Testis (tissue), 2 donors: ENCODE measurements at regions not wholly inside any gene's neighbourhood (a gene's known extent, or its start where the extent isn't known, plus 50 kb on each side); places are given as distances from the start of the nearest gene placed in this dataset.

ENCODE experiments used
- POLR2A ChIP-seq: fragments of 450-650 bp; IDR thresholded peaks from one replicate; pipeline ENCODE4 v1.6.1; 2017; ENCODE audit warnings: antibody characterized with exemption, mild to moderate bottlenecking, moderate library complexity
- TF ChIP-seq, protein P1 (sequence below), 3 experiments: fragments of 450-650 bp in 2 of 3; fragments of 200-600 bp in 1 of 3; sonication (generic) in 1 of 3; IDR thresholded peaks; one replicate each; pipeline ENCODE4 v1.5.1; 2016 to 2019; ENCODE audit warnings: antibody characterized with exemption in 3 of 3, mild to moderate bottlenecking in 2 of 3, moderate library complexity in 1 of 3

DNA sequence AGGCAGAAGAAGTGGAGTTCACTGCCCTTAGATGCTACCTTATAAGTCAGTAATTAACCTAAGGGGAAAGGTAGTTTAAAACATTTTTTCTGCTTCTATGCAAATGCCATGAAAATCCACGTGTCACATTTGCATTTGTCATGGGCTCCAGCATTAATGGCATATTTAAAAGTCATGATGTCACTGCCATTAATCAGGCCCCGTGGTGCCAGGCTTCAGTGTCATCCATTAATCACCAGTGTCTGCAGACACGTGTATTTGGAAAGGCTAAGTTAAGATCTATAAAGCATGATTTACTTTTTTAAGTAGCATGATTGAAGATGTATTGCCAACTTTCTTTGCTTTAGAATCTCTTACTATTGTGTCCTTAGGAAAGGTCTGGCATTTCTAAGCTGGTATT, 857.8 kb downstream of the TUSC7 start:
- TF ChIP-seq, protein P1, sequence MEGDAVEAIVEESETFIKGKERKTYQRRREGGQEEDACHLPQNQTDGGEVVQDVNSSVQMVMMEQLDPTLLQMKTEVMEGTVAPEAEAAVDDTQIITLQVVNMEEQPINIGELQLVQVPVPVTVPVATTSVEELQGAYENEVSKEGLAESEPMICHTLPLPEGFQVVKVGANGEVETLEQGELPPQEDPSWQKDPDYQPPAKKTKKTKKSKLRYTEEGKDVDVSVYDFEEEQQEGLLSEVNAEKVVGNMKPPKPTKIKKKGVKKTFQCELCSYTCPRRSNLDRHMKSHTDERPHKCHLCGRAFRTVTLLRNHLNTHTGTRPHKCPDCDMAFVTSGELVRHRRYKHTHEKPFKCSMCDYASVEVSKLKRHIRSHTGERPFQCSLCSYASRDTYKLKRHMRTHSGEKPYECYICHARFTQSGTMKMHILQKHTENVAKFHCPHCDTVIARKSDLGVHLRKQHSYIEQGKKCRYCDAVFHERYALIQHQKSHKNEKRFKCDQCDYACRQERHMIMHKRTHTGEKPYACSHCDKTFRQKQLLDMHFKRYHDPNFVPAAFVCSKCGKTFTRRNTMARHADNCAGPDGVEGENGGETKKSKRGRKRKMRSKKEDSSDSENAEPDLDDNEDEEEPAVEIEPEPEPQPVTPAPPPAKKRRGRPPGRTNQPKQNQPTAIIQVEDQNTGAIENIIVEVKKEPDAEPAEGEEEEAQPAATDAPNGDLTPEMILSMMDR (IDR thresholded peaks at IDR 0.05), result no peak
- no peak for TF ChIP-seq POLR2A
